Mesenchymal stem cell (in vitro differentiated cells and primary cell): ENCODE measurements at regions not wholly inside any gene's neighbourhood (a gene's known extent, or its start where the extent isn't known, plus 50 kb on each side); places are given as distances from the start of the nearest gene placed in this dataset.

ENCODE experiments used
- DNase-seq: peaks from one replicate; pipeline ENCODE4 v3.0.0-alpha.2; 2013
- H2AFZ ChIP-seq: one replicate; pipeline ENCODE4 v1.6.1; 2013; ENCODE audit warnings: low read depth, mild to moderate bottlenecking, control low read depth, inconsistent platforms, low read length, moderate library complexity
- H2AK5ac ChIP-seq: 2 replicates; pipeline ENCODE4 v1.6.1; 2013; ENCODE audit warnings: low read length, moderate library complexity, mild to moderate bottlenecking, inconsistent platforms; ENCODE audit not compliant: severe bottlenecking
- H2BK120ac ChIP-seq: one replicate; pipeline ENCODE4 v1.6.1; 2013; ENCODE audit warnings: low read depth, mild to moderate bottlenecking, inconsistent platforms, low read length, moderate library complexity
- H2BK12ac ChIP-seq, 2 experiments: one replicate each; pipeline ENCODE4 v1.6.1; 2013; ENCODE audit warnings: inconsistent platforms in 2 of 2, low read length in 2 of 2, mild to moderate bottlenecking in 2 of 2, moderate library complexity in 2 of 2, control low read depth in 1 of 2
- H2BK15ac ChIP-seq: one replicate; pipeline ENCODE4 v1.6.1; 2013; ENCODE audit warnings: mild to moderate bottlenecking, low read depth, inconsistent platforms; ENCODE audit not compliant: poor library complexity, severe bottlenecking
- H2BK5ac ChIP-seq: 2 replicates; pipeline ENCODE4 v1.6.1; 2013; ENCODE audit warnings: low read depth, mild to moderate bottlenecking, low read length, control low read depth, inconsistent platforms; ENCODE audit not compliant: poor library complexity, severe bottlenecking
- H3K14ac ChIP-seq, 2 experiments: one replicate each; pipeline ENCODE4 v1.6.1; 2013; ENCODE audit warnings: inconsistent platforms in 2 of 2, low read length in 2 of 2, control low read depth in 1 of 2, mild to moderate bottlenecking in 1 of 2, moderate library complexity in 1 of 2
- H3K18ac ChIP-seq, 2 experiments: one replicate each; pipeline ENCODE4 v1.6.1; 2013; ENCODE audit warnings: inconsistent platforms in 2 of 2, low read length in 2 of 2, control low read depth in 1 of 2, low read depth in 1 of 2, mild to moderate bottlenecking in 1 of 2
- H3K23ac ChIP-seq, 2 experiments: one replicate each; pipeline ENCODE4 v1.6.1; 2013; ENCODE audit warnings: inconsistent platforms in 2 of 2, low read length in 2 of 2, mild to moderate bottlenecking in 2 of 2, moderate library complexity in 2 of 2, control low read depth in 1 of 2
- H3K27ac ChIP-seq: 2 replicates; pipeline ENCODE4 v1.5.1; 2013; ENCODE audit warnings: mild to moderate bottlenecking, moderate library complexity, low read length, control low read depth, inconsistent platforms; ENCODE audit not compliant: poor library complexity, severe bottlenecking
- H3K27me3 ChIP-seq, 2 experiments: 2 replicates each; pipeline versions ENCODE4 v1.6.1 to v1.7.0; 2013; ENCODE audit warnings: low read length in 2 of 2, mild to moderate bottlenecking in 2 of 2, moderate library complexity in 2 of 2, control low read depth in 1 of 2, inconsistent platforms in 1 of 2; ENCODE audit not compliant: control insufficient read depth in 1 of 2, insufficient read depth in 1 of 2
- H3K36me3 ChIP-seq, 2 experiments: 2 replicates each; pipeline versions ENCODE4 v1.6.1 to v1.7.0; 2013; ENCODE audit warnings: low read length in 2 of 2, control low read depth in 1 of 2, inconsistent platforms in 1 of 2, low read depth in 1 of 2, mild to moderate bottlenecking in 1 of 2; ENCODE audit not compliant: insufficient read depth in 2 of 2, control insufficient read depth in 1 of 2
- H3K4ac ChIP-seq, 2 experiments: one replicate each; pipeline ENCODE4 v1.6.1; 2013; ENCODE audit warnings: inconsistent platforms in 2 of 2, low read length in 2 of 2, mild to moderate bottlenecking in 2 of 2, moderate library complexity in 2 of 2, control low read depth in 1 of 2, low read depth in 1 of 2
- H3K4me1 ChIP-seq: 2 replicates; pipeline ENCODE4 v1.6.1; 2013; ENCODE audit warnings: low read depth, low read length, control low read depth; ENCODE audit not compliant: control insufficient read depth, insufficient read depth
- H3K4me2 ChIP-seq: 2 replicates; pipeline ENCODE4 v1.6.1; 2013; ENCODE audit warnings: low read length, mild to moderate bottlenecking, inconsistent platforms; ENCODE audit not compliant: poor library complexity, severe bottlenecking
- H3K4me3 ChIP-seq, 2 experiments: 2 replicates each; pipeline versions ENCODE4 v1.5.1 to v1.7.0; 2013; ENCODE audit warnings: low read length in 2 of 2, mild to moderate bottlenecking in 2 of 2, control low read depth in 1 of 2, low read depth in 1 of 2; ENCODE audit not compliant: insufficient read depth in 1 of 2
- H3K79me1 ChIP-seq: replicated peaks from 2 replicates; pipeline ENCODE4 v1.6.1; 2013; ENCODE audit warnings: mild to moderate bottlenecking, control low read depth, low read length, inconsistent platforms; ENCODE audit not compliant: poor library complexity, severe bottlenecking
- H3K9ac ChIP-seq: 2 replicates; pipeline ENCODE4 v1.7.0; 2013; ENCODE audit warnings: mild to moderate bottlenecking, low read length, moderate library complexity
- H3K9me3 ChIP-seq: 2 replicates; pipeline ENCODE4 v1.7.0; 2013; ENCODE audit warnings: mild to moderate bottlenecking, low read length; ENCODE audit not compliant: control insufficient read depth
- H4K8ac ChIP-seq: one replicate; pipeline ENCODE4 v1.6.1; 2013; ENCODE audit warnings: inconsistent platforms, mild to moderate bottlenecking, low read length, moderate library complexity
- H4K91ac ChIP-seq: one replicate; pipeline ENCODE4 v1.6.1; 2013; ENCODE audit warnings: mild to moderate bottlenecking, low read length, inconsistent platforms
- WGBS: methylation state at CpG from one replicate; pipeline ENCODE4 v1.1.7; 2013; ENCODE audit warnings: mixed read lengths; 5-methylcytosine and 5-hydroxymethylcytosine counted together

DNA sequence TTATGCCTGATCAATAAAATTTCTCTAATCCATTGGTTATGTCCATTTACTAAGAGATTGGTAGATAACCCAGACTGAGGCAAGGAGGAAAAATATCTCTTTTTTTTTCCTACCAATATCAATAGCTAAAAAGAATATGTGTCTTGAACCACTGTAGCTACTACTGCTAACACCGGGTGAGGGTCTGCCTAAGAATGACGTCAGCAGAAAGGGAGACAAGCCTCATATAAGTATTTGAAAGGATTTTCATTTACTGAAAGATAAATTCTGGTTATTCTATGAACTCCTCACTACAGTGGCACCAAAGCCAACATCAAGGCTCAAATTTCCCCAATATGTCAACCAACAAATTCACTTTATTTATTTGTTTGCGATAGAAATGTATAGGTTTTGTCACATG is 389.0 kb upstream of the ALCAM start:
- Histone ChIP-seq H3K79me1 (no peaks in the 10 kb centered on the region), H3K4ac (no peak overlapping the region), H2BK120ac (no peak overlapping the region), H4K8ac (no peak overlapping the region), H3K27me3 (no peaks in the 10 kb centered on the region), H3K36me3 (no peaks in the 10 kb centered on the region), H4K91ac (no peak overlapping the region), H3K4me3 (no peak overlapping the region), H3K9ac (no peak overlapping the region), H2BK15ac (no peak overlapping the region), H3K14ac (no peak overlapping the region), H2BK5ac (no peak overlapping the region), H3K23ac (no peak overlapping the region), H3K27ac (no peak overlapping the region), H2AK5ac (no peak overlapping the region), H3K18ac (no peak overlapping the region), H3K9me3 (peaks cover 21% of the 10 kb centered on the region), H2BK12ac (no peak overlapping the region), H3K4me2 (no peak overlapping the region), H2AFZ (no peak overlapping the region), H3K4me1 (no peaks in the 10 kb centered on the region)
- DNase-seq: no peak
- WGBS: no CpG with 5 or more reads among the region's 3 CpGs

DNA sequence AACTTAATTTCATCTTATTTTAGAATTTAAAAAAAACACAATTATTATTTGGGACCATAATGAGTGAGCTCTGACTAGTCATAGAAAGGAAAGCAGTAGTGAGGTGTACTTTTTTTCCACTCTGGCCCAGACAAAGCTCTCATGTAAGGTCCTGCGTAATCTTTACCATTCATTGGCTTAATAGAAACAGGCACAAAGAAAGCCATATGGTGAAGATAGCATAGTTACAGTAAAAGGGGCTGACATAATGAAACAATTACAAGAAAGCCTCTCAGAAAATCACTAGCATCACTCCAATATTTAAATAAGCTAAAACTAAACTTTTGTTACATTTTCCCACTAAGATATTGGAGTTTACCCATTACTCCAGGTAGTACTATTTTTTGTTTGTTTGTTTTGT is 384.6 kb upstream of the ALCAM start:
- H3K36me3 ChIP-seq: no peaks in the 10 kb centered on the region

DNA sequence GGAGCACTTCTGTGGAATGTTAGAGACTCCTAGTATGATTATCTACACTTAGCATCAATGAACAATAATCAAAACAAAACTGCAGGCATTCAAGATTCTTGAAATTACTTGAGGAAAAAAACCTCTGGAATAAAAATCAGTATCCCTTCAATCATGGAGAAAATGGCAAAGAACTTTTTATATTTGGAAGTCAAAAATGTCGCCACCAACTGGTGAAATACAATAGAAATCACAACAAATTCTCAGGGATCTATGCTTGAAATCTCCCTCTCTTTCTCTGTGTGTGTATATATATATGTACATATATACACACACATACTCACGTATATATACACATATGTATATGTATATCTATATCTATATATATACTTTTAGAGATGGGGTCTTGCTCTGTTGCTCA is 378.9 kb upstream of the ALCAM start:
- no peak overlapping the region for H3K27ac ChIP-seq
- no peak for DNase-seq
- no peak overlapping the region for H4K91ac ChIP-seq
- H3K9me3 ChIP-seq: no peaks in the 10 kb centered on the region
- H3K9ac ChIP-seq: no peak overlapping the region
- no peak overlapping the region for H2BK12ac ChIP-seq
- H3K4ac ChIP-seq: no peak overlapping the region
- no peaks in the 10 kb centered on the region for H3K79me1 ChIP-seq
- H3K23ac ChIP-seq: no peak overlapping the region
- H3K27me3 ChIP-seq: no peaks in the 10 kb centered on the region
- H3K4me3 ChIP-seq: no peak overlapping the region
- no peaks in the 10 kb centered on the region for H3K4me1 ChIP-seq
- H2BK120ac ChIP-seq: no peak overlapping the region
- no peak overlapping the region for H2BK15ac ChIP-seq
- H3K18ac ChIP-seq: no peak overlapping the region
- H3K14ac ChIP-seq: no peak overlapping the region
- H3K4me2 ChIP-seq: no peak overlapping the region
- no peak overlapping the region for H2AK5ac ChIP-seq
- H2AFZ ChIP-seq: no peak overlapping the region
- no peaks in the 10 kb centered on the region for H3K36me3 ChIP-seq
- no peak overlapping the region for H2BK5ac ChIP-seq
- H4K8ac ChIP-seq: no peak overlapping the region
- WGBS: no CpG with 5 or more reads among the region's 2 CpGs

More for the DNA sequence above, 384.6 kb upstream of the ALCAM start:
- H3K79me1 ChIP-seq: no peaks in the 10 kb centered on the region
- H2BK5ac ChIP-seq: no peak overlapping the region
- H3K18ac ChIP-seq: no peak overlapping the region
- H2AK5ac ChIP-seq: no peak overlapping the region
- H2BK12ac ChIP-seq: no peak overlapping the region
- H3K27ac ChIP-seq: no peak overlapping the region
- H3K9ac ChIP-seq: no peak overlapping the region
- WGBS: 100% methylated on average over 1 of the region's 1 CpG
- no peak for DNase-seq
- no peak overlapping the region for H2BK120ac ChIP-seq
- no peak overlapping the region for H4K8ac ChIP-seq
- H2AFZ ChIP-seq: no peak overlapping the region
- no peaks in the 10 kb centered on the region for H3K9me3 ChIP-seq
- H3K27me3 ChIP-seq: no peaks in the 10 kb centered on the region
- H3K23ac ChIP-seq: no peak overlapping the region
- H3K4me1 ChIP-seq: no peaks in the 10 kb centered on the region
- no peak overlapping the region for H3K4ac ChIP-seq
- H3K4me2 ChIP-seq: no peak overlapping the region
- H3K4me3 ChIP-seq: no peak overlapping the region
- no peak overlapping the region for H2BK15ac ChIP-seq
- no peak overlapping the region for H4K91ac ChIP-seq
- H3K14ac ChIP-seq: no peak overlapping the region

DNA sequence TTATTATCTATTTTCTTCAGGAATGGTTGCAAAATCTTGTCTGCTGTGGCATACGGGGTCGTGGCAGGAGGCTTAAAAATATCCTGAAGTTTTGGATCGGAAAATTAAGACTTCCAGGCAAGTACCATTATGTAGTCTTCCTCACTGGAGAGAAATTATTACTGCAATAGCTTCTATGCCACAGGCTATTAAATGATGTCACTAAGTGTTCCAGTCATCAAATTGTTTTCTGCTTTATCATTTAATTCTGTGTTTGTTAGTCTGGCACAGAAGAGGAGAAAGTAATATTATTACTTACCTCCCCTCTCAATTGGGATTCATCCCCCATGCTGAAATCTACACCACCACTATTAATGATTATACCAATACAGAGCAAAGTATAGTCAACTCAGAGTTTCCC is 378.2 kb upstream of the ALCAM start:
- H2BK5ac ChIP-seq: no peak overlapping the region
- no peak overlapping the region for H4K8ac ChIP-seq
- H3K14ac ChIP-seq: no peak overlapping the region
- no peak overlapping the region for H2AK5ac ChIP-seq
- no peak overlapping the region for H3K23ac ChIP-seq
- no peak overlapping the region for H3K27ac ChIP-seq
- WGBS: 96% methylated on average over 3 of the region's 3 CpGs
- no peak overlapping the region for H2BK120ac ChIP-seq
- H3K79me1 ChIP-seq: no peaks in the 10 kb centered on the region
- no peak overlapping the region for H2BK12ac ChIP-seq
- no peak overlapping the region for H3K4me3 ChIP-seq
- H3K4me2 ChIP-seq: no peak overlapping the region
- DNase-seq: no peak
- no peaks in the 10 kb centered on the region for H3K4me1 ChIP-seq
- no peak overlapping the region for H3K9ac ChIP-seq
- no peaks in the 10 kb centered on the region for H3K9me3 ChIP-seq
- no peak overlapping the region for H3K4ac ChIP-seq
- H2BK15ac ChIP-seq: no peak overlapping the region
- no peak overlapping the region for H4K91ac ChIP-seq
- no peaks in the 10 kb centered on the region for H3K27me3 ChIP-seq
- H2AFZ ChIP-seq: no peak overlapping the region
- no peak overlapping the region for H3K18ac ChIP-seq
- no peaks in the 10 kb centered on the region for H3K36me3 ChIP-seq
